ENCODE measurements at regions not wholly inside any gene's neighbourhood (a gene's known extent, or its start where the extent isn't known, plus 50 kb on each side); places are given as distances from the start of the nearest gene placed in this dataset. TPM values are rescaled to one million over a fixed set of nuclear protein-coding genes. Genes with fewer than 3 reads are reported as not detected.

- TF ChIP-seq EP300 (IDR thresholded peaks at IDR 0.05): no peak
- TF ChIP-seq POLR2A (IDR thresholded peaks at IDR 0.05): no peak
- TF ChIP-seq CTCF (IDR thresholded peaks at IDR 0.05): no peak
- no peak overlapping the region for H3K4me3 ChIP-seq
- intact Hi-C loops (cut with DNase I): no loop called here
- H3K36me3 ChIP-seq: no peaks in the 10 kb centered on the region
- H3K27ac ChIP-seq: no peak overlapping the region
- H3K27me3 ChIP-seq: no peaks in the 10 kb centered on the region
- WGBS, 3 donors: 88 to 93% (median 91%) methylated on average over 3 of the region's 3 CpGs
- H3K4me1 ChIP-seq (ENCODE audit: insufficient read depth): no peaks in the 10 kb centered on the region
- no peaks in the 10 kb centered on the region for H3K9me3 ChIP-seq
- DNase-seq: no peak
Measured at GRCh38 chr11:47904048-47904447, 55.9 kb upstream of the NUP160 start.

- TF ChIP-seq EP300 (IDR thresholded peaks at IDR 0.05) (no peak), CTCF (IDR thresholded peaks at IDR 0.05) (no peak), POLR2A (IDR thresholded peaks at IDR 0.05) (no peak)
- DNase-seq: no peak
Measured at GRCh38 chr11:47899801-47900200, 51.7 kb upstream of the NUP160 start.

More at GRCh38 chr11:47899801-47900200, 51.7 kb upstream of the NUP160 start:
- no peak overlapping the region for H3K4me3 ChIP-seq
- intact Hi-C loops (cut with DNase I): no loop called here
- H3K27me3 ChIP-seq: no peaks in the 10 kb centered on the region
- no peaks in the 10 kb centered on the region for H3K9me3 ChIP-seq
- H3K27ac ChIP-seq: no peak overlapping the region
- no peaks in the 10 kb centered on the region for H3K4me1 ChIP-seq (ENCODE audit: insufficient read depth)
- H3K36me3 ChIP-seq: no peaks in the 10 kb centered on the region
- 90 to 95% (median 92%) methylated on average over 2 of the region's 2 CpGs for WGBS, 3 donors

Small RNA genes in the stretch of these regions (small RNA-seq; reads per million reads assigned to genes)
- not detected for gene AC023232.1

All from ovary (tissue), 7 donors.